Caco-2 (cell line): ENCODE measurements at regions not wholly inside any gene's neighbourhood (a gene's known extent, or its start where the extent isn't known, plus 50 kb on each side); places are given as distances from the start of the nearest gene placed in this dataset.
"Not testable (repeated sequence)": the region's sequence is repeated elsewhere in the genome, so short reads cannot be mapped to it uniquely, and the experiment has no call there.

Source experiments
- BruUV-seq: library from RNA; stranded (reverse); fragments of 400-500 nt; replicated peaks from 2 replicates; lab custom pipeline; 2021; lab: Mats Ljungman, UMichigan
- CTCF ChIA-PET: fragments of 300-600 bp; sonication (Branson Sonifier 250); formaldehyde crosslinking; loops from one replicate; lab custom pipeline; 2022; ENCODE audit warnings: antibody characterized with exemption; lab: Charles Lee
- POLR2A ChIA-PET: fragments of 300-600 bp; sonication (Branson Sonifier 250); formaldehyde crosslinking; loops from one replicate; lab custom pipeline; 2022; ENCODE audit warnings: antibody characterized with exemption; lab: Charles Lee
- DNase-seq, 2 experiments: peaks; one replicate each; pipeline versions ENCODE4 v3.0.0 to v3.0.0-alpha.2; 2020 to 2022
- H3K27me3 ChIP-seq: replicated peaks from 2 replicates; pipeline ENCODE4 v1.6.0; 2011; ENCODE audit warnings: low read length; ENCODE audit not compliant: control insufficient read depth, insufficient read depth
- H3K36me3 ChIP-seq: 2 replicates; pipeline ENCODE4 v1.5.1; 2011; ENCODE audit warnings: low read length; ENCODE audit not compliant: control insufficient read depth, insufficient read depth
- H3K4me1 ChIP-seq: fragments of 250-450 bp; sonication (Bioruptor Pico); 2 replicates; pipeline ENCODE4 v1.5.1; 2020; ENCODE audit warnings: mild to moderate bottlenecking
- H3K4me3 ChIP-seq: 2 replicates; pipeline ENCODE4 v1.5.1; 2011; ENCODE audit warnings: low read depth, mild to moderate bottlenecking, control low read depth, low read length
- H3K9me3 ChIP-seq: fragments of 250-450 bp; sonication (Bioruptor Pico); 2 replicates; pipeline ENCODE4 v1.5.1; 2020; ENCODE audit warnings: mild to moderate bottlenecking, moderate library complexity
- H3K27ac Mint-ChIP-seq: one replicate; pipeline ENCODE4 v1.8.0; 2022; ENCODE audit warnings: mixed read lengths; ENCODE audit not compliant: unreplicated experiment
- H3K27me3 Mint-ChIP-seq: one replicate; pipeline ENCODE4 v1.8.0; 2022; ENCODE audit warnings: mixed read lengths; ENCODE audit not compliant: insufficient read depth, unreplicated experiment
- H3K36me3 Mint-ChIP-seq: one replicate; pipeline ENCODE4 v1.8.0; 2022; ENCODE audit warnings: mild to moderate bottlenecking, mixed read lengths; ENCODE audit not compliant: insufficient read depth, unreplicated experiment
- H3K4me1 Mint-ChIP-seq: one replicate; pipeline ENCODE4 v1.8.0; 2022; ENCODE audit warnings: low read depth, mixed read lengths; ENCODE audit not compliant: unreplicated experiment
- H3K4me3 Mint-ChIP-seq: one replicate; pipeline ENCODE4 v1.8.0; 2022; ENCODE audit warnings: mild to moderate bottlenecking, moderate library complexity, mixed read lengths; ENCODE audit not compliant: unreplicated experiment
- H3K9me3 Mint-ChIP-seq: one replicate; pipeline ENCODE4 v1.8.0; 2022; ENCODE audit warnings: mixed read lengths; ENCODE audit not compliant: unreplicated experiment
- intact Hi-C: fragments of 100-400 bp; cut with micrococcal nuclease; formaldehyde crosslinking; loops from one replicate; pipeline ENCODE4 v1.10.0; 2022; ENCODE audit not compliant: unreplicated experiment
- TF ChIP-seq, protein P1 (sequence below), 2 experiments: fragments of 200-600 bp in 1 of 2; IDR thresholded peaks; 1 replicate in 1 of 2; 2 replicates in 1 of 2; pipeline versions ENCODE4 v1.5.1 to v1.8.0; 2011 to 2022; ENCODE audit warnings: antibody characterized with exemption in 1 of 2, control low read depth in 1 of 2, inconsistent platforms in 1 of 2, low read depth in 1 of 2, low read length in 1 of 2, mild to moderate bottlenecking in 1 of 2, moderate library complexity in 1 of 2; ENCODE audit not compliant: insufficient read depth in 1 of 2, severe bottlenecking in 1 of 2, unreplicated experiment in 1 of 2

DNA sequence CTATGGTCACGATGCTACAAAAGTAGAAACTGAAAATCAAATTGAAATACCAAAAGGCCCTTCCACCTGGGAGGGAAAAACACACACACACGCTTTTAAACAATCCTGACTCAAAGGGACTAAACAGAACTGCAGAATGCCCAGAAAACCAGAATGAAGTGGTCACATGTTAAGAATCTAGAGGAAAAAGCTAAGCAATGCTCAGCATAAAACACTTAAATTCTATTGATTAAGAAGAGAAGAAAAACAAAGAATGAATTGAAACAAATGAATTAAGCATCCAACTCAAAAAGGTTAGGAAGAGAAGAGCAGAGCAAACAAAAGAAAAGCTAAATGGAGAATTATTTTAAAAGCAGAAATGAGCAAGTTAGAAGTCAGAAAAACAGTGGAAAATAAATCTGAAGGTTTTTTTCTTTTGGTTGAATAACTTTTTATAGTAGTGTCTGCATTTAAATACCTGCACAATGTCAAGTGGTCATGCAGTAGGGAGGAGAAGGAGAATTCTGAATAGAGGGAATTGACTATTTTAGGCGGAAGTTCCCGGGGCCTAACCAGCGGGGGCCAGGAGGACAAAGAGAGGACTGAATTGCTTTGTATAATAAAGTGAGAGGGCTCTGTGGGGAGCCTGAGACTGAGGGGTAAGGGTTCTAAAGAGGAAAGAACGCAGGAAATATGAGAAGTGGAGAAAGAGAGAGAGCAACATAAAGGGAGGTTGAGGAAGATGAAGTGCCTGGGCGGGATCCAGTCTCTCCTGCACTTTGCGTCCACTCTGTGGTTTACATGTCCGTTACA, 146.8 kb downstream of the ATPSCKMT start:
- H3K4me1 Mint-ChIP-seq = no peaks in the 10 kb centered on the region
- intact Hi-C loops = no loop called here
- no peaks in the 10 kb centered on the region for H3K36me3 Mint-ChIP-seq
- no TSS peak for BruUV-seq
- ChIA-PET CTCF (no interaction called here), POLR2A (no interaction called here)
- TF ChIP-seq, protein P1, sequence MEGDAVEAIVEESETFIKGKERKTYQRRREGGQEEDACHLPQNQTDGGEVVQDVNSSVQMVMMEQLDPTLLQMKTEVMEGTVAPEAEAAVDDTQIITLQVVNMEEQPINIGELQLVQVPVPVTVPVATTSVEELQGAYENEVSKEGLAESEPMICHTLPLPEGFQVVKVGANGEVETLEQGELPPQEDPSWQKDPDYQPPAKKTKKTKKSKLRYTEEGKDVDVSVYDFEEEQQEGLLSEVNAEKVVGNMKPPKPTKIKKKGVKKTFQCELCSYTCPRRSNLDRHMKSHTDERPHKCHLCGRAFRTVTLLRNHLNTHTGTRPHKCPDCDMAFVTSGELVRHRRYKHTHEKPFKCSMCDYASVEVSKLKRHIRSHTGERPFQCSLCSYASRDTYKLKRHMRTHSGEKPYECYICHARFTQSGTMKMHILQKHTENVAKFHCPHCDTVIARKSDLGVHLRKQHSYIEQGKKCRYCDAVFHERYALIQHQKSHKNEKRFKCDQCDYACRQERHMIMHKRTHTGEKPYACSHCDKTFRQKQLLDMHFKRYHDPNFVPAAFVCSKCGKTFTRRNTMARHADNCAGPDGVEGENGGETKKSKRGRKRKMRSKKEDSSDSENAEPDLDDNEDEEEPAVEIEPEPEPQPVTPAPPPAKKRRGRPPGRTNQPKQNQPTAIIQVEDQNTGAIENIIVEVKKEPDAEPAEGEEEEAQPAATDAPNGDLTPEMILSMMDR (IDR thresholded peaks at IDR 0.05; ENCODE audit: insufficient read depth in 1 of 2, low read depth in 1 of 2, low read length in 1 of 2, severe bottlenecking in 1 of 2, unreplicated experiment in 1 of 2) = no peak
- H3K27me3 ChIP-seq = no peaks in the 10 kb centered on the region; the same call in 1 of the 2 replicates
- H3K4me3 ChIP-seq = no peak overlapping the region
- H3K4me1 ChIP-seq = no peaks in the 10 kb centered on the region
- H3K9me3 Mint-ChIP-seq = peaks cover 21% of the 10 kb centered on the region
- no peak for DNase-seq
- no peak overlapping the region for H3K27ac Mint-ChIP-seq
- H3K9me3 ChIP-seq = peaks cover 6% of the 10 kb centered on the region
- no peak overlapping the region for H3K4me3 Mint-ChIP-seq
- no peaks in the 10 kb centered on the region for H3K36me3 ChIP-seq
- H3K27me3 Mint-ChIP-seq = no peaks in the 10 kb centered on the region

DNA sequence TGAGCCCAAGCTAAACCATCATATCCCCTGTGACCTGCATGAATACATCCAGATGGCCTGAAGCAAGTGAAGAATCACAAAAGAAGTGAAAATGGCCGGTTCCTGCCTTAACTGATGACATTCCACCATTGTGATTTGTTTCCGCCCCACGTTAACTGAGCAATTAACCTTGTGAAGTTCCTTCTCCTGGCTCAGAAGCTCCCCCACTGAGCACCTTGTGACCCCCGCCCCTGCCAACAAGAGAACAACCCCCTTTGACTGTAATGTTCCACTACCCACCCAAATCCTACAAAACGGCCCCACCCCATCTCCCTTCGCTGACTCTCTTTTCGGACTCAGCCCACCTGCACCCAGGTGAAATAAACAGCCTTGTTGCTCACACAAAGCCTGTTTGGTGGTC, 147.5 kb downstream of the ATPSCKMT start:
- H3K36me3 Mint-ChIP-seq, H3K36me3 ChIP-seq, intact Hi-C loops, H3K4me3 ChIP-seq, H3K4me1 Mint-ChIP-seq, POLR2A ChIA-PET, H3K4me1 ChIP-seq, CTCF ChIA-PET, H3K27me3 ChIP-seq, BruUV-seq, H3K27me3 Mint-ChIP-seq, DNase-seq, H3K4me3 Mint-ChIP-seq, H3K9me3 ChIP-seq, H3K27ac Mint-ChIP-seq: not testable (repeated sequence)
- H3K9me3 Mint-ChIP-seq = peaks cover 21% of the 10 kb centered on the region

DNA sequence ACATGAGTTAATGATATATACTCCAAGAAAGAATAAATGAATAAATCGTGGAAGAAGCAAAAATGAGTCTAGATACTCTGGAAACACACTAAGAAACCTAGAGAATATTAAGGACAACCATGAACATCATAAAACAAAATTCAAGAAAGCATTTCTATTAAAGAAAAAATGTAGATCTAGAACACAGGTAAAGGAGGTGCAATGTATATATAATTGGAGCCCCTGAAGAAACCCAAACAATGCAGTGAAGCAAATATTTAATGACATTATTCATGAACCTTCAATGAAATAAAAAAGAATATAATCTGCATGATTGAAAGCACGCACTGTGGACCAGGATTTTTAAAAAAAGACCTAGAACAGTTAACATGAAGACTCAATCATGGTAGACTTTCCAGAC, 150.1 kb downstream of the ATPSCKMT start:
- CTCF ChIA-PET = no interaction called here
- Mint-ChIP-seq H3K4me3 (no peak overlapping the region), H3K9me3 (peaks cover 35% of the 10 kb centered on the region), H3K27ac (no peak overlapping the region), H3K36me3 (no peaks in the 10 kb centered on the region), H3K27me3 (no peaks in the 10 kb centered on the region), H3K4me1 (no peaks in the 10 kb centered on the region)
- Histone ChIP-seq H3K4me1 (no peaks in the 10 kb centered on the region), H3K9me3 (peaks cover 6% of the 10 kb centered on the region), H3K4me3 (no peak overlapping the region), H3K36me3 (no peaks in the 10 kb centered on the region), H3K27me3 (no peaks in the 10 kb centered on the region)
- POLR2A ChIA-PET = no interaction called here
- no TSS peak for BruUV-seq
- intact Hi-C loops = no loop called here
- TF ChIP-seq, protein P1 (IDR thresholded peaks at IDR 0.05; ENCODE audit: insufficient read depth in 1 of 2, low read depth in 1 of 2, low read length in 1 of 2, severe bottlenecking in 1 of 2, unreplicated experiment in 1 of 2) = no peak
- no peak for DNase-seq
